ENCODE measurements at regions not wholly inside any gene's neighbourhood (a gene's known extent, or its start where the extent isn't known, plus 50 kb on each side); places are given as distances from the start of the nearest gene placed in this dataset.
A peak's percentile ranks its signal among the peaks of the same experiment; 100 is the strongest.
"Not testable (repeated sequence)": the region's sequence is repeated elsewhere in the genome, so short reads cannot be mapped to it uniquely, and the experiment has no call there.

DNA sequence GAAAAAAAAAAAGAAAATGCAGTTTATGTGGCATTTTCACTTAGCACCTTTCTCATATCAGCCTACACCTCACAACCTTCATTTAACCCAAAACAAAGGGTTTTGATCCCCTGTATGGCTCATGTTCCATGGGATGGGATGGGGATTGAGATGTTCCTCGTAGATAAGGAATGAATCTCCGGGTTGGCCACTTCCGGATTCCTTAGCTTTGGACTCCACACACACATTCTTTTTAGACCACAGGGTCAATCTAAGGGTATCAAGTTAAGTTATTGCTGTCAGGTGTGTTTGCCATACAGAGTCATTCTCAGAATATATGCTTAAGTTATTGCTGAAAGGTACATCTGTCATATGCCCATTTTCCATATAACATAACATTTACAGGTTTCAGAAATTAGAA is 301.4 kb upstream of the TGFBR2 start:
- DNase-seq = no peak

DNA sequence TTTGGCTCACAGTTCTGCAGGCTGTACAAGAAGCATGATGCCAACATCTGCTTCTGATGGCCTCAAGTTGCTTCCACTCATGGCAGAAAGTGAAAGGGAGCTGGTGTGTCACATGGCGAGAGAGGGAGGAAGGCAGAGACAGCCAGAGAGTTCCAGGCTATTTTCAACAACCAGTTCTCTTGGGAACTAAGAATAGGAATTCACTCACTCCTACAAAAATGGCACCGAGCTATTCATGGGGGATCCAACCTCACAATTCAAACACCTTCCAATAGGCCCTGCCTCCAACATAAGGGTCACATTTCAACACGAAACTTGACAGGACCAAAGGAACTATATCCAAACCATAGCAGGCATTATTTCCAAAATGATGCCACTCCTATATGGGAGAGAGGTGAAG is 299.5 kb upstream of the TGFBR2 start:
- DNase-seq = no peak

GRCh38 chr3:30307372-30307950 is 298.9 kb upstream of the TGFBR2 start:
- DNase-seq = no peak

- DNase-seq = no peak
Measured at GRCh38 chr3:30308131-30308530, 298.3 kb upstream of the TGFBR2 start.

- no peak for DNase-seq
Measured at GRCh38 chr3:30309961-30310954, 296.1 kb upstream of the TGFBR2 start.

GRCh38 chr3:30311781-30312180 is 294.6 kb upstream of the TGFBR2 start:
- no peak for DNase-seq

- DNase-seq = no peak
Measured at GRCh38 chr3:30313840-30314239, 292.6 kb upstream of the TGFBR2 start.

DNA sequence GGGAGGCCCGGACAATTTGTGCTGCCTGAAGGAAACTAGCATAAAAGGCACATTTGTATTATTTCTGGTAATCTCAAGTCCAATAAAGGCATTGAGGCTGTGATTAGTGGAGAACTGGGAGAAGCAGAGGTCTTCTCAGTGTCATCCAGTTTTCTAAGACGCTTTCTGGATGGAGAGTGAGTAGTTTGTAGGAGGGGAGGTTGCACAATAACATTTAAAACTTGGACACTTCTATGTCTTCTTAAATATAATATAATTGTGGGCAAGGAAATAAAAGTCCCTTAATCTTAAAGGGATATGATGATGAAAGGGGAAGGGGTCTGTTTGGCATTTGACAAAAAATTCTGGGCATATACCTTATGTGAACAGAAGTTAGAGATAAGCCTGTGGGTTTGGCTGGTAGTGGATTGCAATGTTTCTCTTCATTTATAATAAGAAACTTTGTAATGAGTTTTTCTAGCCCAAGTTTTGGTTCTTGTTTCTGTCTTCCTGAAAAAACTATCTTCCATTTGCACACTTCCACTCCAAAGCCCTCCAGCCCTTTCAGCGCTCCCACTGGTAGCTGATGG is 291.6 kb upstream of the TGFBR2 start:
- DNase-seq = no peak

DNA sequence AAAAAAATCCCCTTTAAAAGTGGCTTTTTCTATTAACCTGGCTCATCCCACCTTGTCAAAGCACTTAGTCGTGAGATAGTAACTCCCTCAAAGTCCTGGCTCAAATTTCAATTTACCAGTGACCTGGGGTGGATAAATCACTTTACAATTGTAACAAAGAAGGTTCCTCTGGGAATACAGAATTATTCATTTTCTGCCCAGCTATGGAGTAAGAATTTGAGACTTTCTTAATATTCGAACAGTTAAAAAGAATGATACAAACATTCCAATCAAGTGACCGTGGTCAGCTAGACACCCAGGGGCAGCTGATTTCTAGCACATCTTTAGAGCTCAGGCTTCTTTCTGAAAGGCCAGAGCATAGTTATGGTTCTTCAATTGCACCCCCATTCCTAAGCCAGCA is 291.0 kb upstream of the TGFBR2 start:
- DNase-seq = no peak

DNA sequence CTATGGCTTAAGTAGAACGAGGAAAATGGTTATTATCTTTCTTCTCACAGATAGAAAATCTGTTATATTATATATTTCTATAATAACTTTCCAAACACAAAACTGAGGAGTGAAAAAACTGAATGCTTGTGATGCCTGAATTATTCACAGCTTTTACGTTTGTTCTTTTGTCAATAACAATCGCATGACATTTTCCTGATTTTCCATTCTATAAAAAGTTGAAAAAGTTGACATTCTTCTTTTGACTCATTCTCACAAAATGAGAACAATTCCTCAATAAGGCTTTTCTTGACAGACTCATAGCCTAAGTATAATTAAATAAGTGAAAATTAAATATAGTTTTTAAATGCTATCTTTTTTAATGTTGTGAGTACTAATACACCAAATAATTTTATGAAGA is 288.8 kb upstream of the TGFBR2 start:
- DNase-seq = no peak

- no peak for DNase-seq
Measured at GRCh38 chr3:30318110-30318509, 288.3 kb upstream of the TGFBR2 start.

- no peak for DNase-seq
Measured at GRCh38 chr3:30319713-30320112, 286.7 kb upstream of the TGFBR2 start.

GRCh38 chr3:30320392-30320791 is 286.0 kb upstream of the TGFBR2 start:
- DNase-seq = no peak

GRCh38 chr3:30321065-30321464 is 285.3 kb upstream of the TGFBR2 start:
- no peak for DNase-seq

- DNase-seq = not testable (repeated sequence)
Measured at GRCh38 chr3:30323649-30324048, 282.8 kb upstream of the TGFBR2 start.

DNA sequence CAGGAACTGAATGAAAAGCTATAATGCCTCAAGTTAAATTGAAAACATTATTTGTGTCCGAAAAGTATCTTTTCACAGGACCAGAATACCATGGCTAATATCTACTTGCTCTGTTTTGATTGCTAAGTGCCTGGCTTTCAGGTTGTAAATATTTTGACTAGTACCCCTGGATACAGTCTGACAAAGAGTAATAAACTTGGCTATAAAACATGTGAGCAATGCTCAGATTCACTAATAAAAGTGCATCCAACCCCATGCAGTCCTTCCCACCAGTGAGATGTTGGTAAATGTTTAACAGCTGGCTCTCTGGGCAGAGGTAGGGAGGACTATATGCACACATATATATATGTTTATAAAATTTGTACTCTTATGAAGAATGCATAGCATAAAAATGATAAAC is 281.8 kb upstream of the TGFBR2 start:
- DNase-seq = no peak

DNA sequence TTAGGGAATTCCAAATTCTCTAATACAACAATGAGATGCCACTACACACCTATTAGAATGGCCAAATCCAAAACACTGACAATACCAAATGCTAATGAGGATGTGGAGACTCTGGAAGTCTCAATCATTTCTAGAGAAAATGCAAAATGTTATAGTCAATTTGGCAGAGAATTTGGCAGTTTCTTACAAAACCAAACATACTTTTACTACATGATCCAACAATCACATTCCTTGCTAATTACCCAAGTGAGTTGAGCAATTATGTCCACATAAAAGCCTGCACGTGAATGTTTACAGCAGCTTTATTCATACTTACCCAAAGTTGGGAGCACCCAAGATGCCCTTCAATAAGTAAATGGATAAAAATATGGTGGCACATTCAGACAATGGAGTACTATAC is 278.4 kb upstream of the TGFBR2 start:
- not testable (repeated sequence) for DNase-seq

DNA sequence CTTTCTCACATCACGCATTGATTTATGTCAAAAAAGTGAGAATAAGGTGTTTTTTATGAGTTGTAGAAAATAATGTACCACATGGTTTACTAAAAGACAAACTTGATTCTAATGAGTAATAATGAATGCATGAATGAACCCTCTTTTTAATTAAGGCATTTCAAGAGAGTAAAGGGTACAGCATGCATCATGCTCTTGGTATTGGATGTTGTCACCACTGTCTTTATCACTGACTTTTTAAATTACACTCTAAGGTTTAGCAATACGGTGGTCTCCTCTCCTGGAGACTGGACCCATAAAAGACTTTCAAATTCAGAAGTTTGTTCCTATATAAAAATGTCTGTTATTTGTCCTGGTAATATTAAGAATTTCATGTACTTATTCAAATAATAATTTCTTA is 277.5 kb upstream of the TGFBR2 start:
- DNase-seq = not testable (repeated sequence)

- no peak for DNase-seq
Measured at GRCh38 chr3:30331519-30331918, 274.9 kb upstream of the TGFBR2 start.

DNA sequence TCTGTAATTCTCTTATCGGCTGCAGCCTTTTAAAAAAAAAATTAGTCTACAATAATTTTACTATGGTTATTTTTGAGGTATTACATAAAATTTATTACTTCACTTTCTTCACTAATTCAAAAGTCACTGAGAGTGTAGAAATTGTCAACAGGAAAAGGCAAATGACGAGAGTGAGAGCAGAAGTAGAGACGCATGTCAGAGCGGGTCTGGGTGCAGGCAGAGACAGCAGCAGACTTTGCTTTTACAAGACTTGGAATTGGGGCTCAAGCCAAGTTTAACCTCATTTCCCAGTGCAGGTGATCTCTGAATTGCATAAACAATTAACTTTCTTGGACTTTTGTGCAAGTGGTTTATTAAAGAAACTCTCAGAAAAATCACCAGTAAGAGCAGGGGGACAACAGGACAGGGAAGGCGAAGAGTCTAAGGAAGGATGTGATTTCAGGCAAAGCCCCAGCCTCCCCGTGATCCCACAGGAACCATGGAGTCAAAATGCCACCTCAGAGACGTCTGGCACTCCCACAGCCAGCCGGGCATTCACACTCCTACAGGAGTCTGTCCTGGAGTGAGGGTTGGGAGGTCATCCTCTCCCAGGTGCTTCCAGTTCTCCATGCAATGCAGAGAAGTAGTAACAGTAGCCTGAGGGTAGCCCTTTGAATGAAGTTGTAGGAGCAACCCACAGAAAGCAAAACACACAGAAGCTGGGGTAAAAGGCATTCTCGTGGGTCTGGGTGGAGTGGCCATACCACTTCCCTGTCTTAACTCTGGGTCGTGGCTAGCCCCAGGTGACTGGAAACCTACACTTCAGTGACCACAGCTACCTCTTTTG is 274.0 kb upstream of the TGFBR2 start:
- no peak for DNase-seq

DNA sequence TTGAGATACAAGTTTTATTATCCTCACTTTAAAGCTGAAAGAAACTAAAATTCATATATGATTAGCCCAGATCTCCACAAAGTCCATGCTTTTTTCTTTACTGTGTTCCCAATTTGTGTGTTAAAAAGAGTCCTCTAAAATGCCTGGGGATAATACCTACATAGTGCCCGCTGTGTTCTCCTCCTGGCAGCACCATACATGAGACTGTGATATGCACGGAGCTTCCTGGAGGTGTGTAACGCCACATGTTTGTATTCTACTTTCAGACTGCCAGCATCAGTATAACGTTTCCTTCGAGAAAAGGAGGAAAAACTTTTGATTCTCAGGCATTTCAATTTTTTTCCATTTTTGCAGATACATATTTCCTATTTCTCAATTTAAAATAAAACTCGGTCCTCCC is 273.3 kb upstream of the TGFBR2 start:
- DNase-seq = no peak

DNA sequence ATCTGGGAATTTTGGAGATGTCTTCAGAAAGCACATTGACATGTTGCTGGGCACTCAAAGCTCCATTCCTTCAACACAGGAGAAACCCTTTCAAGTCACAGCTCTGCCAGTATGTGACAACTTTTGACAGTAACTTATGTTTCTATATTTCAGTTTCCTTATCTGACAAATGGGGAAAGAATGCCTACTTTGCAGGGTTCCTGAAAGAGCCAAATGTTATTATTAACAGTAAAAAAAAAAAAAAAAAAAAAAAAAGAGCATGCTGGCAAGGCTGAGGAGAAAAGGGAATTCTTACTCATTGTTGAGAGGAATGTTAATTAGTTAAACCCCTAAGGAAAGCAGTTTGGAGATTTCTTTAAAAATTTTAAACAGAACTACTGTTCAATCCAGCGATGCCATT is 272.5 kb upstream of the TGFBR2 start:
- no peak for DNase-seq

GRCh38 chr3:30340500-30340899 is 265.9 kb upstream of the TGFBR2 start:
- DNase-seq = peak; percentile 39
